Anterior cingulate cortex (tissue), 58 donors: ENCODE measurements at regions not wholly inside any gene's neighbourhood (a gene's known extent, or its start where the extent isn't known, plus 50 kb on each side); places are given as distances from the start of the nearest gene placed in this dataset.
A peak's percentile ranks its signal among the peaks of the same experiment; 100 is the strongest.

Source experiments
- DNase-seq, 58 donors: peaks; one replicate each; lab custom pipeline; 2025; lab: John Stamatoyannopoulos, UW

- DNase-seq, result no peak
Measured at GRCh38 chr2:12424219-12424618, 292.5 kb upstream of the TRIB2 start.

- DNase-seq, result peak in 24 of 58 donors; percentile 4 to 57 (median 24)
Measured at GRCh38 chr2:12424809-12425208, 291.9 kb upstream of the TRIB2 start.

- no peak for DNase-seq
Measured at GRCh38 chr2:12428324-12428723, 288.4 kb upstream of the TRIB2 start.

- DNase-seq, result no peak
Measured at GRCh38 chr2:12428786-12429185, 287.9 kb upstream of the TRIB2 start.

GRCh38 chr2:12429779-12430406 is 286.8 kb upstream of the TRIB2 start:
- DNase-seq, result no peak

- DNase-seq, result no peak
Measured at GRCh38 chr2:12430407-12431133, 286.2 kb upstream of the TRIB2 start.

GRCh38 chr2:12432985-12433625 is 283.6 kb upstream of the TRIB2 start:
- DNase-seq, result no peak

GRCh38 chr2:12433626-12433990 is 283.1 kb upstream of the TRIB2 start:
- no peak for DNase-seq

GRCh38 chr2:12434630-12435098 is 282.1 kb upstream of the TRIB2 start:
- DNase-seq, result no peak

GRCh38 chr2:12435430-12436222 is 281.1 kb upstream of the TRIB2 start:
- DNase-seq, result no peak

- no peak for DNase-seq
Measured at GRCh38 chr2:12436483-12436882, 280.3 kb upstream of the TRIB2 start.

- no peak for DNase-seq
Measured at GRCh38 chr2:12436935-12437561, 279.7 kb upstream of the TRIB2 start.

- DNase-seq, result no peak
Measured at GRCh38 chr2:12440731-12441130, 276.0 kb upstream of the TRIB2 start.

- DNase-seq, result no peak
Measured at GRCh38 chr2:12441750-12442475, 274.8 kb upstream of the TRIB2 start.

- DNase-seq, result no peak
Measured at GRCh38 chr2:12442476-12442847, 274.3 kb upstream of the TRIB2 start.

- no peak for DNase-seq
Measured at GRCh38 chr2:12448846-12449505, 267.8 kb upstream of the TRIB2 start.

GRCh38 chr2:12451726-12452125 is 265.0 kb upstream of the TRIB2 start:
- DNase-seq, result no peak

GRCh38 chr2:12452185-12452584 is 264.6 kb upstream of the TRIB2 start:
- no peak for DNase-seq

GRCh38 chr2:12453731-12454130 is 263.0 kb upstream of the TRIB2 start:
- DNase-seq, result no peak
